HEK293T (cell line): ENCODE measurements at regions not wholly inside any gene's neighbourhood (a gene's known extent, or its start where the extent isn't known, plus 50 kb on each side); places are given as distances from the start of the nearest gene placed in this dataset.

Experiments
- ARNT ChIP-seq: fragments of 450-650 bp; IDR thresholded peaks from 2 replicates; pipeline ENCODE4 v1.6.1; 2017; ENCODE audit warnings: mild to moderate bottlenecking
- BHLHE40 ChIP-seq: fragments of 450-650 bp; IDR thresholded peaks from 2 replicates; pipeline ENCODE4 v1.6.1; 2016; ENCODE audit warnings: mild to moderate bottlenecking, moderate library complexity, borderline replicate concordance
- CTBP1 ChIP-seq: fragments of 450-650 bp; IDR thresholded peaks from 2 replicates; pipeline ENCODE4 v1.6.1; 2016; ENCODE audit warnings: borderline replicate concordance
- ELF4 ChIP-seq: fragments of 450-650 bp; IDR thresholded peaks from 2 replicates; pipeline ENCODE4 v1.6.1; 2017; ENCODE audit warnings: antibody characterized with exemption
- FOXA1 ChIP-seq: fragments of 450-650 bp; IDR thresholded peaks from 2 replicates; pipeline ENCODE4 v1.6.1; 2016; ENCODE audit warnings: mild to moderate bottlenecking
- FOXM1 ChIP-seq: fragments of 450-650 bp; IDR thresholded peaks from 2 replicates; pipeline ENCODE4 v1.6.1; 2017; ENCODE audit warnings: mild to moderate bottlenecking, borderline replicate concordance
- L3MBTL2 ChIP-seq: fragments of 450-650 bp; conservative IDR thresholded peaks from 2 replicates; pipeline ENCODE4 v1.6.1; 2016; ENCODE audit warnings: mild to moderate bottlenecking
- LEF1 ChIP-seq: fragments of 450-650 bp; IDR thresholded peaks from 2 replicates; pipeline ENCODE4 v1.6.1; 2017; ENCODE audit warnings: mild to moderate bottlenecking, borderline replicate concordance
- PKNOX1 ChIP-seq: fragments of 450-650 bp; IDR thresholded peaks from 2 replicates; pipeline ENCODE4 v1.6.1; 2016
- SP1 ChIP-seq: fragments of 450-650 bp; IDR thresholded peaks from 2 replicates; pipeline ENCODE4 v1.6.1; 2017
- SUZ12 ChIP-seq: fragments of 450-650 bp; IDR thresholded peaks from 2 replicates; pipeline ENCODE4 v1.6.1; 2016; ENCODE audit warnings: mild to moderate bottlenecking
- TARDBP ChIP-seq: fragments of 450-650 bp; IDR thresholded peaks from 2 replicates; pipeline ENCODE4 v1.6.1; 2016
- ZNF384 ChIP-seq: fragments of 450-650 bp; IDR thresholded peaks from 2 replicates; pipeline ENCODE4 v1.6.1; 2016

- TF ChIP-seq LEF1 (no peak), SP1 (no peak), SUZ12 (no peak), ZNF384 (no peak), BHLHE40 (no peak), ARNT (no peak), FOXA1 (no peak), ELF4 (no peak), FOXM1 (no peak), CTBP1 (no peak), PKNOX1 (no peak), L3MBTL2 (no peak), TARDBP (no peak)
Measured at GRCh38 chr11:23861615-23862014, 635.2 kb upstream of the LUZP2 start.
